ENCODE measurements at regions not wholly inside any gene's neighbourhood (a gene's known extent, or its start where the extent isn't known, plus 50 kb on each side); places are given as distances from the start of the nearest gene placed in this dataset.

DNA sequence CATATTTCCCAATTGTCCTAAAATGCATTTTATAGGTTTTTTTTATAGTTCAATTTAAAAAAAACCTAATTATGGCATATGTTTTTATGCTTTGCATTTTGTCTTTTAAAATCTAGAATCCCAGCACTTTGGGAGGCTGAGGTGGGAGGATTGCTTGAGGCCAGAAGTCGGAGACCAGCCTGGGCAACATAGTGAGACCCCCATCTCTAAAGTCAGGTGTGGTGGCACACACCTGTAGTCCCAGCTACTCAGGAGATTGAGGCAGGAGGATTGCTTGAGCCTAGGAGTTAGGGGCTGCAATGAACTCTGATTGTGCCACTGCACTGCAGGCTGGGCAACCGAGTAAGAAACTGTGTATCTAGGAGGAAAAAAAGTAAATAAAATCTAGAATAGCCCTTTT lies 137.2 kb upstream of the POU3F1 start:
- TF ChIP-seq, protein P1, sequence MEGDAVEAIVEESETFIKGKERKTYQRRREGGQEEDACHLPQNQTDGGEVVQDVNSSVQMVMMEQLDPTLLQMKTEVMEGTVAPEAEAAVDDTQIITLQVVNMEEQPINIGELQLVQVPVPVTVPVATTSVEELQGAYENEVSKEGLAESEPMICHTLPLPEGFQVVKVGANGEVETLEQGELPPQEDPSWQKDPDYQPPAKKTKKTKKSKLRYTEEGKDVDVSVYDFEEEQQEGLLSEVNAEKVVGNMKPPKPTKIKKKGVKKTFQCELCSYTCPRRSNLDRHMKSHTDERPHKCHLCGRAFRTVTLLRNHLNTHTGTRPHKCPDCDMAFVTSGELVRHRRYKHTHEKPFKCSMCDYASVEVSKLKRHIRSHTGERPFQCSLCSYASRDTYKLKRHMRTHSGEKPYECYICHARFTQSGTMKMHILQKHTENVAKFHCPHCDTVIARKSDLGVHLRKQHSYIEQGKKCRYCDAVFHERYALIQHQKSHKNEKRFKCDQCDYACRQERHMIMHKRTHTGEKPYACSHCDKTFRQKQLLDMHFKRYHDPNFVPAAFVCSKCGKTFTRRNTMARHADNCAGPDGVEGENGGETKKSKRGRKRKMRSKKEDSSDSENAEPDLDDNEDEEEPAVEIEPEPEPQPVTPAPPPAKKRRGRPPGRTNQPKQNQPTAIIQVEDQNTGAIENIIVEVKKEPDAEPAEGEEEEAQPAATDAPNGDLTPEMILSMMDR (IDR thresholded peaks at IDR 0.05), result no peak
- TF ChIP-seq POLR2AphosphoS5 (IDR thresholded peaks at IDR 0.05) (no peak), POLR2A (IDR thresholded peaks at IDR 0.05) (no peak), EP300 (IDR thresholded peaks at IDR 0.05) (no peak)
